Tibial nerve (tissue), 4 donors: ENCODE measurements at regions not wholly inside any gene's neighbourhood (a gene's known extent, or its start where the extent isn't known, plus 50 kb on each side); places are given as distances from the start of the nearest gene placed in this dataset.
"Not testable (repeated sequence)": the region's sequence is repeated elsewhere in the genome, so short reads cannot be mapped to it uniquely, and the experiment has no call there.

Experiments used
- EP300 ChIP-seq, 2 donors: sonication (generic); formaldehyde crosslinking; IDR thresholded peaks; one replicate each; pipeline ENCODE4 v1.6.1; 2017; ENCODE audit warnings: antibody characterized with exemption in 2 of 2, mild to moderate bottlenecking in 1 of 2
- TF ChIP-seq, protein P1 (sequence below), 5 experiments: fragments of 200-600 bp in 3 of 5; fragments of 450-650 bp in 2 of 5; sonication (generic) in 3 of 5; IDR thresholded peaks; one replicate each; pipeline ENCODE4 v1.5.1; 2016 to 2019; ENCODE audit warnings: antibody characterized with exemption in 5 of 5, mild to moderate bottlenecking in 3 of 5, moderate library complexity in 2 of 5

- TF ChIP-seq, protein P1, sequence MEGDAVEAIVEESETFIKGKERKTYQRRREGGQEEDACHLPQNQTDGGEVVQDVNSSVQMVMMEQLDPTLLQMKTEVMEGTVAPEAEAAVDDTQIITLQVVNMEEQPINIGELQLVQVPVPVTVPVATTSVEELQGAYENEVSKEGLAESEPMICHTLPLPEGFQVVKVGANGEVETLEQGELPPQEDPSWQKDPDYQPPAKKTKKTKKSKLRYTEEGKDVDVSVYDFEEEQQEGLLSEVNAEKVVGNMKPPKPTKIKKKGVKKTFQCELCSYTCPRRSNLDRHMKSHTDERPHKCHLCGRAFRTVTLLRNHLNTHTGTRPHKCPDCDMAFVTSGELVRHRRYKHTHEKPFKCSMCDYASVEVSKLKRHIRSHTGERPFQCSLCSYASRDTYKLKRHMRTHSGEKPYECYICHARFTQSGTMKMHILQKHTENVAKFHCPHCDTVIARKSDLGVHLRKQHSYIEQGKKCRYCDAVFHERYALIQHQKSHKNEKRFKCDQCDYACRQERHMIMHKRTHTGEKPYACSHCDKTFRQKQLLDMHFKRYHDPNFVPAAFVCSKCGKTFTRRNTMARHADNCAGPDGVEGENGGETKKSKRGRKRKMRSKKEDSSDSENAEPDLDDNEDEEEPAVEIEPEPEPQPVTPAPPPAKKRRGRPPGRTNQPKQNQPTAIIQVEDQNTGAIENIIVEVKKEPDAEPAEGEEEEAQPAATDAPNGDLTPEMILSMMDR (IDR thresholded peaks at IDR 0.05) = not testable (repeated sequence)
- not testable (repeated sequence) for TF ChIP-seq EP300 (IDR thresholded peaks at IDR 0.05)
Observed at GRCh38 chr5:1731855-1732237, 67.8 kb downstream of the MRPL36 start.
